Neural progenitor cell (in vitro differentiated cells): ENCODE measurements at regions not wholly inside any gene's neighbourhood (a gene's known extent, or its start where the extent isn't known, plus 50 kb on each side); places are given as distances from the start of the nearest gene placed in this dataset.

ENCODE experiments used
- DNase-seq: peaks from one replicate; pipeline ENCODE4 v3.0.0-alpha.2; 2016; ENCODE audit warnings: low spot score
- H2AFZ ChIP-seq: fragments of 200-600 bp; sonication (generic); replicated peaks from 2 replicates; pipeline ENCODE4 v1.6.1; 2016; ENCODE audit warnings: antibody characterized with exemption
- H3F3A ChIP-seq: fragments of 200-600 bp; sonication (generic); 2 replicates; pipeline ENCODE4 v1.6.1; 2016; ENCODE audit warnings: antibody characterized with exemption, low read depth
- H3K27ac ChIP-seq: fragments of 200-600 bp; sonication (generic); 2 replicates; pipeline ENCODE4 v1.5.1; 2016; ENCODE audit warnings: mild to moderate bottlenecking
- H3K27me3 ChIP-seq: fragments of 200-600 bp; sonication (generic); 2 replicates; pipeline ENCODE4 v1.6.1; 2016; ENCODE audit warnings: mild to moderate bottlenecking, moderate library complexity
- H3K36me3 ChIP-seq: fragments of 200-600 bp; sonication (generic); 2 replicates; pipeline ENCODE4 v1.5.1; 2016
- H3K4me1 ChIP-seq: fragments of 200-600 bp; sonication (generic); 2 replicates; pipeline ENCODE4 v1.6.1; 2016; ENCODE audit warnings: mixed run types
- H3K4me2 ChIP-seq: fragments of 200-600 bp; sonication (generic); 2 replicates; pipeline ENCODE4 v1.6.1; 2016
- H3K4me3 ChIP-seq: fragments of 200-600 bp; sonication (generic); 2 replicates; pipeline ENCODE4 v1.5.1; 2016
- H3K79me2 ChIP-seq: fragments of 200-600 bp; sonication (generic); 2 replicates; pipeline ENCODE4 v1.6.1; 2016; ENCODE audit warnings: low read depth
- H3K9ac ChIP-seq: fragments of 200-600 bp; sonication (generic); 2 replicates; pipeline ENCODE4 v1.6.1; 2016
- H3K9me3 ChIP-seq: fragments of 200-600 bp; sonication (generic); 2 replicates; pipeline ENCODE4 v1.5.1; 2016; ENCODE audit warnings: low read depth
- H4K20me1 ChIP-seq: fragments of 200-600 bp; sonication (generic); 2 replicates; pipeline ENCODE4 v1.6.1; 2016; ENCODE audit warnings: low read depth
- H3K27ac Mint-ChIP-seq: 3 replicates; pipeline ENCODE4 v1.8.0; 2021; ENCODE audit warnings: mixed read lengths
- H3K27me3 Mint-ChIP-seq: 2 replicates; pipeline ENCODE4 v1.8.0; 2022; ENCODE audit warnings: low read depth, mild to moderate bottlenecking, inconsistent platforms, moderate library complexity, mixed read lengths; ENCODE audit not compliant: insufficient read depth
- H3K36me3 Mint-ChIP-seq: 3 replicates; pipeline ENCODE4 v1.8.0; 2021; ENCODE audit warnings: mixed read lengths
- H3K4me1 Mint-ChIP-seq: 3 replicates; pipeline ENCODE4 v1.8.0; 2021; ENCODE audit warnings: mixed read lengths
- H3K4me3 Mint-ChIP-seq: 3 replicates; pipeline ENCODE4 v1.8.0; 2021; ENCODE audit warnings: mild to moderate bottlenecking, moderate library complexity, mixed read lengths
- H3K9me3 Mint-ChIP-seq: 3 replicates; pipeline ENCODE4 v1.8.0; 2020; ENCODE audit warnings: mixed read lengths
- EZH2 ChIP-seq: fragments of 200-600 bp; sonication (generic); IDR thresholded peaks from 2 replicates; pipeline ENCODE4 v1.6.1; 2017; ENCODE audit warnings: antibody characterized with exemption, mild to moderate bottlenecking, moderate library complexity
- EZH2phosphoT487 ChIP-seq: fragments of 200-600 bp; sonication (generic); IDR thresholded peaks from 2 replicates; pipeline ENCODE4 v1.6.1; 2017; ENCODE audit warnings: antibody characterized with exemption
- TF ChIP-seq, protein P1 (sequence below): fragments of 200-600 bp; sonication (generic); IDR thresholded peaks from 2 replicates; pipeline ENCODE4 v1.5.1; 2017; ENCODE audit warnings: antibody characterized with exemption, mild to moderate bottlenecking

GRCh38 chr2:15782769-15783294 lies 157.5 kb upstream of the MYCN start:
- Histone ChIP-seq H3F3A (peaks cover 4% of the 10 kb centered on the region), H3K27ac (no peak overlapping the region), H3K36me3 (no peaks in the 10 kb centered on the region), H3K9ac (no peak overlapping the region), H3K9me3 (no peaks in the 10 kb centered on the region), H3K4me3 (no peak overlapping the region), H3K79me2 (no peaks in the 10 kb centered on the region), H3K4me1 (peaks cover 12% of the 10 kb centered on the region), H2AFZ (no peak overlapping the region), H3K4me2 (no peak overlapping the region), H3K27me3 (no peaks in the 10 kb centered on the region), H4K20me1 (no peaks in the 10 kb centered on the region)
- Mint-ChIP-seq H3K9me3 (no peaks in the 10 kb centered on the region), H3K27ac (no peak overlapping the region), H3K36me3 (no peaks in the 10 kb centered on the region), H3K4me1 (peaks cover 32% of the 10 kb centered on the region), H3K27me3 (peaks cover 22% of the 10 kb centered on the region), H3K4me3 (no peak overlapping the region)
- TF ChIP-seq EZH2, result no peak
- TF ChIP-seq, protein P1, sequence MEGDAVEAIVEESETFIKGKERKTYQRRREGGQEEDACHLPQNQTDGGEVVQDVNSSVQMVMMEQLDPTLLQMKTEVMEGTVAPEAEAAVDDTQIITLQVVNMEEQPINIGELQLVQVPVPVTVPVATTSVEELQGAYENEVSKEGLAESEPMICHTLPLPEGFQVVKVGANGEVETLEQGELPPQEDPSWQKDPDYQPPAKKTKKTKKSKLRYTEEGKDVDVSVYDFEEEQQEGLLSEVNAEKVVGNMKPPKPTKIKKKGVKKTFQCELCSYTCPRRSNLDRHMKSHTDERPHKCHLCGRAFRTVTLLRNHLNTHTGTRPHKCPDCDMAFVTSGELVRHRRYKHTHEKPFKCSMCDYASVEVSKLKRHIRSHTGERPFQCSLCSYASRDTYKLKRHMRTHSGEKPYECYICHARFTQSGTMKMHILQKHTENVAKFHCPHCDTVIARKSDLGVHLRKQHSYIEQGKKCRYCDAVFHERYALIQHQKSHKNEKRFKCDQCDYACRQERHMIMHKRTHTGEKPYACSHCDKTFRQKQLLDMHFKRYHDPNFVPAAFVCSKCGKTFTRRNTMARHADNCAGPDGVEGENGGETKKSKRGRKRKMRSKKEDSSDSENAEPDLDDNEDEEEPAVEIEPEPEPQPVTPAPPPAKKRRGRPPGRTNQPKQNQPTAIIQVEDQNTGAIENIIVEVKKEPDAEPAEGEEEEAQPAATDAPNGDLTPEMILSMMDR, result no peak
- TF ChIP-seq EZH2phosphoT487, result no peak
- DNase-seq, result no peak

DNA sequence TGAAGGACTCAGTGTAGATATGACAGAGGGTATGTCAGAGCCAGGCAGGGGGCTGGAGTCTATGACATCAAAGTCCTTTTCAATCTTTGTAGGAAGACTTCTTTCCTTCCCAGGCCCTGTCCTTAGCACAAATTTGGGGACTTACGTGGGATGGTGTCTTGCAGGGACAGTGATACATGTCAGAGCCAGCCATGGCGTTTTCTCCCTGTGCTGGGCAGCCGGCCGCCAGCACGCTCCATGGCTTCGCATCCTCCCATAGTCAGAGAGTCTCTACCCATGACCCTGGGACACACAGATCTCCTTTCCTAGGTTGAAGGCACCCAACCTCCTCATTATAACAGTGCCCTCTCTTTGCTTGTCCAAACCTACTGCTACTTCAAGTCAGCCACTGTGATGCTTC lies 156.9 kb upstream of the MYCN start:
- Histone ChIP-seq H2AFZ (no peak overlapping the region), H3K79me2 (no peaks in the 10 kb centered on the region), H3K4me1 (peaks cover 17% of the 10 kb centered on the region), H3F3A (peaks cover 4% of the 10 kb centered on the region), H3K27ac (no peak overlapping the region), H3K27me3 (no peaks in the 10 kb centered on the region), H3K4me2 (no peak overlapping the region), H3K4me3 (no peak overlapping the region), H3K36me3 (no peaks in the 10 kb centered on the region), H3K9me3 (no peaks in the 10 kb centered on the region), H4K20me1 (no peaks in the 10 kb centered on the region), H3K9ac (no peak overlapping the region)
- no peak for TF ChIP-seq EZH2phosphoT487
- TF ChIP-seq, protein P1, result no peak
- no peak for TF ChIP-seq EZH2
- Mint-ChIP-seq H3K27me3 (peaks cover 22% of the 10 kb centered on the region), H3K36me3 (no peaks in the 10 kb centered on the region), H3K4me3 (no peak overlapping the region), H3K9me3 (no peaks in the 10 kb centered on the region), H3K4me1 (peaks cover 38% of the 10 kb centered on the region), H3K27ac (peak overlapping the region; percentile 51)
- DNase-seq, result no peak

DNA sequence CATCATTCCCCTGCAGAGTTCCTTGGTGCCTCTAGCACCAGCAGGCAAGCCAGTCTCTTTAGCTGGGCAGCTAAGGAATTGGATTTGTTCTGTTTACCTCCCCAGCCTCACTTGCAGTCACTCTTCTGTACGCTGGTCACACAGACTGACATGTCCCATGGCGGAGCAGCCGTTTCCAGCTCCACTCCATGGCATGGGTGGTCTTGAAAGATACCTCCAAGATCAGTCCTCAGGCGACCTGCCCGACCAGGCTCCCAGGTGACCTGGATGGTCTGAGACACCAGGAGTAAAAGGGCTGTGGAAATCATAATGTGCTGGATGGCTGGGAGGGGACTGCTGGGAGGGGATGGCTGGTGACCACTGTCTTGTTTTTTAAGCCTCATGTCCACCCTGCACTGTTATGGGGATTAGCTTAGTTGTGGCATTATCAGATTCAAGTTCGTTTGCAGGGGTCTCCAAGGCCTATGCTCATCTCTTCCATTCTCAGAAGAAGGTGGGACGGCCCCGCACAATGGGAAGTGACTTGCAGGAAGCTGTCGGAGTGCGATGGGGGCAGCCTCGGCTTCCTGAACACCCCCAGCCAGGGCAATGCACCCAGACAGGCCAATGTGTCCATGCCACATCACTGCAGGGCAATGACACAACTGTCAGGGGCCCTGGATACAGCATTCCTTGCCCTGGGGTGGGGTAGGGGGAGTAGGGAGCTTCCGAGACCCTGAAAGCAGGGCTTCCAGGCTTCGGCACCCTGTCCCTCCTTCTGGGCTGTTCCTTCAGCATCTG lies 156.1 kb upstream of the MYCN start:
- H3K27ac Mint-ChIP-seq, result peak overlapping the region; percentile 51
- peaks cover 3% of the 10 kb centered on the region for H3K9me3 Mint-ChIP-seq
- H3F3A ChIP-seq, result peaks cover 4% of the 10 kb centered on the region
- H2AFZ ChIP-seq, result no peak overlapping the region
- no peaks in the 10 kb centered on the region for H3K79me2 ChIP-seq
- no peak overlapping the region for H3K4me3 Mint-ChIP-seq
- no peak overlapping the region for H3K9ac ChIP-seq
- H3K4me1 ChIP-seq, result peaks cover 21% of the 10 kb centered on the region
- H3K9me3 ChIP-seq, result no peaks in the 10 kb centered on the region
- no peaks in the 10 kb centered on the region for H4K20me1 ChIP-seq
- H3K27ac ChIP-seq, result no peak overlapping the region
- H3K4me3 ChIP-seq, result no peak overlapping the region
- no peaks in the 10 kb centered on the region for H3K36me3 ChIP-seq
- no peak overlapping the region for H3K4me2 ChIP-seq
- no peak for TF ChIP-seq EZH2phosphoT487
- TF ChIP-seq, protein P1, result no peak
- TF ChIP-seq EZH2, result no peak
- no peak for DNase-seq
- H3K27me3 Mint-ChIP-seq, result peaks cover 24% of the 10 kb centered on the region
- H3K4me1 Mint-ChIP-seq, result peaks cover 43% of the 10 kb centered on the region
- no peaks in the 10 kb centered on the region for H3K36me3 Mint-ChIP-seq
- no peaks in the 10 kb centered on the region for H3K27me3 ChIP-seq
